Epidermal melanocyte (primary cell): ENCODE measurements at regions not wholly inside any gene's neighbourhood (a gene's known extent, or its start where the extent isn't known, plus 50 kb on each side); places are given as distances from the start of the nearest gene placed in this dataset.

Source experiments
- DNase-seq: peaks from one replicate; pipeline ENCODE4 v3.0.0; 2011; ENCODE audit warnings: low spot score; ENCODE audit not compliant: insufficient read length

- DNase-seq = no peak
These were observed 324.6 kb downstream of the MFSD1 start for GRCh38 chr3:159126261-159127020.

- no peak for DNase-seq
These were observed 325.2 kb downstream of the MFSD1 start for GRCh38 chr3:159127021-159127392.

- no peak for DNase-seq
These were observed 326.8 kb downstream of the MFSD1 start for GRCh38 chr3:159128628-159129027.

- DNase-seq = no peak
These were observed 328.3 kb downstream of the MFSD1 start for GRCh38 chr3:159130108-159130507.

- DNase-seq = no peak
These were observed 329.5 kb downstream of the MFSD1 start for GRCh38 chr3:159131376-159131775.

- DNase-seq = no peak
These were observed 336.1 kb downstream of the MFSD1 start for GRCh38 chr3:159137949-159138348.

- DNase-seq = no peak
These were observed 337.5 kb downstream of the MFSD1 start for GRCh38 chr3:159139326-159139725.

GRCh38 chr3:159144472-159144871 is 342.6 kb downstream of the MFSD1 start:
- no peak for DNase-seq

- no peak for DNase-seq
These were observed 343.0 kb downstream of the MFSD1 start for GRCh38 chr3:159144891-159145290.

GRCh38 chr3:159146392-159146791 is 344.5 kb downstream of the MFSD1 start:
- DNase-seq = no peak

GRCh38 chr3:159146856-159147435 is 345.1 kb downstream of the MFSD1 start:
- no peak for DNase-seq

- DNase-seq = no peak
These were observed 346.0 kb downstream of the MFSD1 start for GRCh38 chr3:159147813-159148212.

- DNase-seq = no peak
These were observed 346.6 kb downstream of the MFSD1 start for GRCh38 chr3:159148466-159148865.

- DNase-seq = no peak
These were observed 347.3 kb downstream of the MFSD1 start for GRCh38 chr3:159149131-159149530.

- no peak for DNase-seq
These were observed 347.8 kb downstream of the MFSD1 start for GRCh38 chr3:159149633-159150032.

GRCh38 chr3:159150180-159150579 is 348.3 kb downstream of the MFSD1 start:
- DNase-seq = no peak

GRCh38 chr3:159151130-159151529 is 349.3 kb downstream of the MFSD1 start:
- DNase-seq = no peak

GRCh38 chr3:159157275-159157674 is 355.4 kb downstream of the MFSD1 start:
- no peak for DNase-seq

- DNase-seq = no peak
These were observed 356.4 kb downstream of the MFSD1 start for GRCh38 chr3:159158213-159158612.

GRCh38 chr3:159158801-159159200 is 356.9 kb downstream of the MFSD1 start:
- no peak for DNase-seq

- no peak for DNase-seq
These were observed 357.7 kb downstream of the MFSD1 start for GRCh38 chr3:159159546-159159945.

- DNase-seq = no peak
These were observed 361.8 kb downstream of the MFSD1 start for GRCh38 chr3:159163656-159164055.

- DNase-seq = no peak
These were observed 364.1 kb downstream of the MFSD1 start for GRCh38 chr3:159165961-159166360.
